A549 (cell line): ENCODE measurements at regions not wholly inside any gene's neighbourhood (a gene's known extent, or its start where the extent isn't known, plus 50 kb on each side); places are given as distances from the start of the nearest gene placed in this dataset.

Experiments
- ATAC-seq, 2 experiments: fragments of 200-7000 bp in 1 of 2; fragments of >200 bp in 1 of 2; cut with Nextera tagmentation in 1 of 2; cut with Tn5 transposase in 1 of 2; 3 replicates each; pipeline versions ENCODE4 v1.8.0 to v1.9.1; 2018 to 2020; ENCODE audit warnings: mild to moderate bottlenecking in 1 of 2, moderate library complexity in 1 of 2
- CTCF ChIA-PET: fragments of 300-600 bp; sonication (Branson Sonifier 250); formaldehyde crosslinking; extraction: SDS; loops from one replicate; lab custom pipeline; 2021; ENCODE audit warnings: antibody characterized with exemption, inconsistent platforms; lab: Yijun Ruan, JAX
- POLR2A ChIA-PET: fragments of 350-600 bp; formaldehyde crosslinking; extraction: SDS; loops from one replicate; lab custom pipeline; 2021; ENCODE audit warnings: antibody characterized with exemption, inconsistent platforms; lab: Yijun Ruan, JAX
- DNase-seq, 2 experiments: peaks; one replicate each; pipeline versions ENCODE4 v3.0.0 to v3.0.0-alpha.2; 2011 to 2016; ENCODE audit warnings: low read depth in 1 of 2, low spot score in 1 of 2
- FAIRE-seq: peaks from 2 replicates; lab custom pipeline; 2011; peaks lifted over from hg19 to GRCh38; lab: Jason Lieb, UNC
- H3K27ac ChIP-seq, 2 experiments: fragments of >200 bp; sonication (Bioruptor Twin); formaldehyde crosslinking; 3 replicates each; pipeline ENCODE4 v1.5.1; 2016 to 2017
- H3K4me1 ChIP-seq: fragments of >200 bp; sonication (Bioruptor Twin); formaldehyde crosslinking; 3 replicates; pipeline ENCODE4 v1.6.1; 2016
- H3K4me2 ChIP-seq: fragments of >200 bp; sonication (Bioruptor Twin); formaldehyde crosslinking; 3 replicates; pipeline ENCODE4 v1.6.1; 2016
- H3K4me3 ChIP-seq: fragments of >200 bp; sonication (Bioruptor Twin); formaldehyde crosslinking; 3 replicates; pipeline ENCODE4 v1.5.1; 2016
- H3K9me3 ChIP-seq: fragments of >200 bp; sonication (Bioruptor Twin); formaldehyde crosslinking; 3 replicates; pipeline ENCODE4 v1.6.1; 2016
- CBX8 ChIP-seq: fragments of 200-600 bp; sonication (generic); IDR thresholded peaks from 2 replicates; pipeline ENCODE4 v1.6.1; 2016
- CEBPB ChIP-seq, 2 experiments: fragments of >200 bp in 1 of 2; sonication (Bioruptor Twin) in 1 of 2; formaldehyde crosslinking in 1 of 2; IDR thresholded peaks; 2 replicates each; pipeline ENCODE4 v1.6.1; 2012 to 2016
- CHD2 ChIP-seq: fragments of 150-350 bp; IDR thresholded peaks from 2 replicates; pipeline ENCODE4 v1.6.1; 2014; ENCODE audit warnings: low read length; ENCODE audit not compliant: partially characterized antibody
- EHF ChIP-seq: fragments of 250-450 bp; sonication (Bioruptor Pico); IDR thresholded peaks from 2 replicates; pipeline ENCODE4 v1.5.0; 2020; ENCODE audit warnings: mild to moderate bottlenecking
- EHMT2 ChIP-seq: fragments of 200-600 bp; sonication (generic); IDR thresholded peaks from 2 replicates; pipeline ENCODE4 v1.6.1; 2016; ENCODE audit warnings: antibody characterized with exemption, low read depth, mild to moderate bottlenecking, moderate library complexity
- FOXS1 ChIP-seq: fragments of 250-450 bp; sonication (Bioruptor Pico); IDR thresholded peaks from 2 replicates; pipeline ENCODE4 v1.5.0; 2020; ENCODE audit warnings: mild to moderate bottlenecking, moderate library complexity
- GATA3 ChIP-seq: IDR thresholded peaks from 2 replicates; pipeline ENCODE4 v1.6.1; 2012; ENCODE audit warnings: borderline replicate concordance
- HDAC2 ChIP-seq: fragments of 200-600 bp; sonication (generic); IDR thresholded peaks from 2 replicates; pipeline ENCODE4 v1.6.1; 2016
- HEYL ChIP-seq: fragments of 250-450 bp; sonication (Bioruptor Pico); IDR thresholded peaks from 2 replicates; pipeline ENCODE4 v1.8.0; 2021; ENCODE audit warnings: mild to moderate bottlenecking, moderate library complexity
- HOXB13 ChIP-seq: fragments of 250-450 bp; sonication (Bioruptor Pico); IDR thresholded peaks from 2 replicates; pipeline ENCODE4 v1.5.0; 2020; ENCODE audit warnings: low read depth, mild to moderate bottlenecking, moderate library complexity
- HOXB5 ChIP-seq: fragments of 250-450 bp; sonication (Bioruptor Pico); IDR thresholded peaks from 2 replicates; pipeline ENCODE4 v1.5.0; 2020; ENCODE audit warnings: mild to moderate bottlenecking, moderate library complexity
- KDM1A ChIP-seq: fragments of 200-600 bp; sonication (generic); IDR thresholded peaks from 2 replicates; pipeline ENCODE4 v1.6.1; 2016; ENCODE audit warnings: low read depth, mild to moderate bottlenecking
- MAZ ChIP-seq: fragments of 150-350 bp; IDR thresholded peaks from 2 replicates; pipeline ENCODE4 v1.6.1; 2014; ENCODE audit warnings: antibody characterized with exemption, low read depth, low read length, borderline replicate concordance
- MYC ChIP-seq: IDR thresholded peaks from 2 replicates; pipeline ENCODE4 v1.6.1; 2012; ENCODE audit warnings: mild to moderate bottlenecking, inconsistent platforms, low read length, improper control_type of control experiment, borderline replicate concordance
- NFE2L2 ChIP-seq: fragments of 150-350 bp; conservative IDR thresholded peaks from 2 replicates; pipeline ENCODE4 v1.6.1; 2014; ENCODE audit warnings: low read length
- POLR2A ChIP-seq: IDR thresholded peaks from 2 replicates; pipeline ENCODE4 v1.6.1; 2012; ENCODE audit warnings: mild to moderate bottlenecking, low read length
- RCOR1 ChIP-seq: fragments of 150-350 bp; IDR thresholded peaks from 2 replicates; pipeline ENCODE4 v1.6.1; 2014; ENCODE audit warnings: antibody characterized with exemption, low read length, low read depth
- RFX5 ChIP-seq: fragments of 450-650 bp; IDR thresholded peaks from 2 replicates; pipeline ENCODE4 v1.7.1; 2014; ENCODE audit warnings: antibody characterized with exemption, mild to moderate bottlenecking, moderate library complexity
- RNF2 ChIP-seq: fragments of 200-600 bp; sonication (generic); IDR thresholded peaks from 2 replicates; pipeline ENCODE4 v1.6.1; 2016; ENCODE audit warnings: low read depth, mild to moderate bottlenecking, antibody characterized with exemption, moderate library complexity, borderline replicate concordance
- SMC3 ChIP-seq: fragments of >200 bp; sonication (Bioruptor Twin); formaldehyde crosslinking; IDR thresholded peaks from 3 replicates; pipeline ENCODE4 v1.6.1; 2018; ENCODE audit warnings: inconsistent platforms
- TFCP2L1 ChIP-seq: fragments of 250-450 bp; sonication (Bioruptor Pico); IDR thresholded peaks from 2 replicates; pipeline ENCODE4 v1.5.0; 2021; ENCODE audit warnings: mild to moderate bottlenecking
- TP53 ChIP-seq: fragments of 250-450 bp; sonication (Bioruptor Pico); IDR thresholded peaks from 2 replicates; pipeline ENCODE4 v1.5.0; 2021; ENCODE audit warnings: mild to moderate bottlenecking, moderate library complexity
- ZFP36 ChIP-seq: fragments of 450-650 bp; IDR thresholded peaks from 2 replicates; pipeline ENCODE4 v1.6.1; 2014; ENCODE audit warnings: borderline replicate concordance; ENCODE audit not compliant: partially characterized antibody
- ZNF302 ChIP-seq: fragments of 250-450 bp; sonication (Bioruptor Pico); IDR thresholded peaks from 2 replicates; pipeline ENCODE4 v1.9.0; 2021; ENCODE audit warnings: inconsistent platforms, mild to moderate bottlenecking, moderate library complexity
- WGBS: methylation state at CpG from one replicate; pipeline ENCODE4 v1.1.6; 2017; ENCODE audit errors: missing lambda C conversion rate; 5-methylcytosine and 5-hydroxymethylcytosine counted together
- TF ChIP-seq, protein P1 (sequence below): fragments of 250-450 bp; sonication (Bioruptor Pico); IDR thresholded peaks from 2 replicates; pipeline ENCODE4 v1.5.0; 2020; ENCODE audit warnings: low read depth, mild to moderate bottlenecking, moderate library complexity
- TF ChIP-seq, protein P2 (sequence below): IDR thresholded peaks from 2 replicates; pipeline ENCODE4 v1.6.1; 2012; ENCODE audit warnings: low read depth, borderline replicate concordance
- TF ChIP-seq, protein P3 (sequence below): IDR thresholded peaks from 2 replicates; pipeline ENCODE4 v1.6.1; 2012
- TF ChIP-seq, protein P4 (sequence below): fragments of 250-450 bp; sonication (Bioruptor Pico); IDR thresholded peaks from 2 replicates; pipeline ENCODE4 v1.5.0; 2021; ENCODE audit warnings: mild to moderate bottlenecking, moderate library complexity, borderline replicate concordance
- TF ChIP-seq, protein P5 (sequence below): fragments of >200 bp; sonication (Bioruptor Twin); formaldehyde crosslinking; IDR thresholded peaks from 3 replicates; pipeline ENCODE4 v1.5.1; 2016

DNA sequence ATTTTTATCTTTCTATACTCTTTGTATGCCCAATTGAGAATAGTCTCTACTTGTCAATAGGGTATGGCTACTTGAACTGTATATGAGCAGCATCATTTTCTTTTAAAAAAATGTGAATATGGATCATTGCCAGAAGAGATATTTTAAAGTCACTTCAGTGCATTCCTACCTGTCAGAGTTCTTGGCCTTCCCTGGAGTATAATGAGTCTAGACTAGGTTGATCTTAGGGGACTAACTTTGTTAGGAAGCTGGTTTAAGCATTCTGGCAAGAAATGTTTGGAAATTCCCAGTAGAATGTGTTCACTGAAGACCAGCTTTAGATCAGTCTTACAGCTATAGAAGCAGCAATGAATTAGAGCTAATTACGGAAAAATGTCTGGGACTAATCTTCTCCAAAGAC lies 178.2 kb downstream of the FAT4 start:
- no peak for TF ChIP-seq POLR2A
- no peak for TF ChIP-seq EHF (CRISPR knock-in tag)
- no peak for TF ChIP-seq CEBPB (IDR thresholded peaks at IDR 0.05)
- TF ChIP-seq HOXB13 (CRISPR knock-in tag) = no peak
- TF ChIP-seq ZFP36 = no peak
- no peak for TF ChIP-seq KDM1A
- no peak for TF ChIP-seq TFCP2L1
- TF ChIP-seq TP53 (CRISPR knock-in tag) = no peak
- TF ChIP-seq, protein P1, sequence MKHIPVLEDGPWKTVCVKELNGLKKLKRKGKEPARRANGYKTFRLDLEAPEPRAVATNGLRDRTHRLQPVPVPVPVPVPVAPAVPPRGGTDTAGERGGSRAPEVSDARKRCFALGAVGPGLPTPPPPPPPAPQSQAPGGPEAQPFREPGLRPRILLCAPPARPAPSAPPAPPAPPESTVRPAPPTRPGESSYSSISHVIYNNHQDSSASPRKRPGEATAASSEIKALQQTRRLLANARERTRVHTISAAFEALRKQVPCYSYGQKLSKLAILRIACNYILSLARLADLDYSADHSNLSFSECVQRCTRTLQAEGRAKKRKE (CRISPR knock-in tag) = no peak
- TF ChIP-seq EHMT2 = no peak
- TF ChIP-seq MAZ = no peak
- no peak for TF ChIP-seq GATA3
- TF ChIP-seq, protein P2, sequence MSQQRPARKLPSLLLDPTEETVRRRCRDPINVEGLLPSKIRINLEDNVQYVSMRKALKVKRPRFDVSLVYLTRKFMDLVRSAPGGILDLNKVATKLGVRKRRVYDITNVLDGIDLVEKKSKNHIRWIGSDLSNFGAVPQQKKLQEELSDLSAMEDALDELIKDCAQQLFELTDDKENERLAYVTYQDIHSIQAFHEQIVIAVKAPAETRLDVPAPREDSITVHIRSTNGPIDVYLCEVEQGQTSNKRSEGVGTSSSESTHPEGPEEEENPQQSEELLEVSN = no peak
- no peak for TF ChIP-seq RFX5
- TF ChIP-seq, protein P3, sequence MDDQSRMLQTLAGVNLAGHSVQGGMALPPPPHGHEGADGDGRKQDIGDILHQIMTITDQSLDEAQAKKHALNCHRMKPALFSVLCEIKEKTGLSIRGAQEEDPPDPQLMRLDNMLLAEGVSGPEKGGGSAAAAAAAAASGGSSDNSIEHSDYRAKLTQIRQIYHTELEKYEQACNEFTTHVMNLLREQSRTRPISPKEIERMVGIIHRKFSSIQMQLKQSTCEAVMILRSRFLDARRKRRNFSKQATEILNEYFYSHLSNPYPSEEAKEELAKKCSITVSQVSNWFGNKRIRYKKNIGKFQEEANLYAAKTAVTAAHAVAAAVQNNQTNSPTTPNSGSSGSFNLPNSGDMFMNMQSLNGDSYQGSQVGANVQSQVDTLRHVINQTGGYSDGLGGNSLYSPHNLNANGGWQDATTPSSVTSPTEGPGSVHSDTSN = no peak
- TF ChIP-seq CHD2 = no peak
- no peak for TF ChIP-seq NFE2L2
- no peak for TF ChIP-seq CBX8
- TF ChIP-seq HDAC2 = no peak
- TF ChIP-seq FOXS1 (CRISPR knock-in tag) = no peak
- TF ChIP-seq, all 56 proteins: peak for 0
- DNase-seq = no peak
- H3K27ac ChIP-seq = no peak overlapping the region
- POLR2A ChIA-PET = no interaction called here
- H3K4me3 ChIP-seq = no peak overlapping the region
- no peak for ATAC-seq
- no peak overlapping the region for H3K4me2 ChIP-seq
- H3K4me1 ChIP-seq = no peaks in the 10 kb centered on the region
- CTCF ChIA-PET = no interaction called here
- no peaks in the 10 kb centered on the region for H3K9me3 ChIP-seq
- no peak for FAIRE-seq
- WGBS = 88% methylated on average over 1 of the region's 1 CpG

DNA sequence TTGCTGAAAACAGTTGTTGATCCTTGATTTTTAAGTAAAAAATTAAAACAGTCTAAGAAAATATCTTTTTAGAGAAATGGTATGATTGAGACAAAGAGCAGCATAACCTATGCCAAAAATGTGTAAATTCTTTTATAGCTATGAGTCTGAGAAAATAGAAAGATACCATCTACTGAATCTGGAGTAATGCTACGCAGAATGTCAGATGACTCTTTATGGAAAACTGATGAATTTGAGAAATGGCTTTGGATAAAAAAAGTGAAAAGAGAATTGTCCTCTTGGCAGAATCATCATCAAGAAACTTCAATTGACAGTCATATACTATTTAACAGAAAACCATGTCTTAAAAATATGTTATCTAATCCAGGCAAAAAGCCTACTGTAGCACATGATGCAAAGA lies 183.1 kb downstream of the FAT4 start:
- Histone ChIP-seq H3K27ac (no peak overlapping the region), H3K4me1 (no peaks in the 10 kb centered on the region)
- WGBS = 100% methylated on average over 1 of the region's 1 CpG
- TF ChIP-seq RCOR1 = no peak
- no peak for TF ChIP-seq ZNF302 (CRISPR knock-in tag)
- no peak for TF ChIP-seq RNF2
- TF ChIP-seq HOXB5 = no peak
- TF ChIP-seq MYC = no peak
- no peak for TF ChIP-seq HEYL
- TF ChIP-seq, protein P4, sequence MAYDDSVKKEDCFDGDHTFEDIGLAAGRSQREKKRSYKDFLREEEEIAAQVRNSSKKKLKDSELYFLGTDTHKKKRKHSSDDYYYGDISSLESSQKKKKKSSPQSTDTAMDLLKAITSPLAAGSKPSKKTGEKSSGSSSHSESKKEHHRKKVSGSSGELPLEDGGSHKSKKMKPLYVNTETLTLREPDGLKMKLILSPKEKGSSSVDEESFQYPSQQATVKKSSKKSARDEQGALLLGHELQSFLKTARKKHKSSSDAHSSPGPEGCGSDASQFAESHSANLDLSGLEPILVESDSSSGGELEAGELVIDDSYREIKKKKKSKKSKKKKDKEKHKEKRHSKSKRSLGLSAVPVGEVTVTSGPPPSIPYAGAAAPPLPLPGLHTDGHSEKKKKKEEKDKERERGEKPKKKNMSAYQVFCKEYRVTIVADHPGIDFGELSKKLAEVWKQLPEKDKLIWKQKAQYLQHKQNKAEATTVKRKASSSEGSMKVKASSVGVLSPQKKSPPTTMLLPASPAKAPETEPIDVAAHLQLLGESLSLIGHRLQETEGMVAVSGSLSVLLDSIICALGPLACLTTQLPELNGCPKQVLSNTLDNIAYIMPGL (CRISPR knock-in tag) = no peak
- TF ChIP-seq, protein P5, sequence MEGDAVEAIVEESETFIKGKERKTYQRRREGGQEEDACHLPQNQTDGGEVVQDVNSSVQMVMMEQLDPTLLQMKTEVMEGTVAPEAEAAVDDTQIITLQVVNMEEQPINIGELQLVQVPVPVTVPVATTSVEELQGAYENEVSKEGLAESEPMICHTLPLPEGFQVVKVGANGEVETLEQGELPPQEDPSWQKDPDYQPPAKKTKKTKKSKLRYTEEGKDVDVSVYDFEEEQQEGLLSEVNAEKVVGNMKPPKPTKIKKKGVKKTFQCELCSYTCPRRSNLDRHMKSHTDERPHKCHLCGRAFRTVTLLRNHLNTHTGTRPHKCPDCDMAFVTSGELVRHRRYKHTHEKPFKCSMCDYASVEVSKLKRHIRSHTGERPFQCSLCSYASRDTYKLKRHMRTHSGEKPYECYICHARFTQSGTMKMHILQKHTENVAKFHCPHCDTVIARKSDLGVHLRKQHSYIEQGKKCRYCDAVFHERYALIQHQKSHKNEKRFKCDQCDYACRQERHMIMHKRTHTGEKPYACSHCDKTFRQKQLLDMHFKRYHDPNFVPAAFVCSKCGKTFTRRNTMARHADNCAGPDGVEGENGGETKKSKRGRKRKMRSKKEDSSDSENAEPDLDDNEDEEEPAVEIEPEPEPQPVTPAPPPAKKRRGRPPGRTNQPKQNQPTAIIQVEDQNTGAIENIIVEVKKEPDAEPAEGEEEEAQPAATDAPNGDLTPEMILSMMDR = no peak
- TF ChIP-seq GATA3 = no peak
- TF ChIP-seq EHMT2 = no peak
- no peak for TF ChIP-seq SMC3
- TF ChIP-seq ZFP36 = no peak
- TF ChIP-seq, all 56 proteins: peak for 0
- no peak for FAIRE-seq
- POLR2A ChIA-PET = no interaction called here
- ATAC-seq = no peak
- no peak overlapping the region for H3K4me3 ChIP-seq
- H3K4me2 ChIP-seq = no peak overlapping the region
- CTCF ChIA-PET = no interaction called here
- no peaks in the 10 kb centered on the region for H3K9me3 ChIP-seq
- DNase-seq = no peak
